HG03159 (cell line): ENCODE measurements at regions not wholly inside any gene's neighbourhood (a gene's known extent, or its start where the extent isn't known, plus 50 kb on each side); places are given as distances from the start of the nearest gene placed in this dataset.
A peak's percentile ranks its signal among the peaks of the same experiment; 100 is the strongest.
"Not testable (repeated sequence)": the region's sequence is repeated elsewhere in the genome, so short reads cannot be mapped to it uniquely, and the experiment has no call there.

ENCODE experiments used
- ATAC-seq: cut with Tn5 transposase; IDR thresholded peaks from one replicate; pipeline ENCODE4 v1.9.1; 2021; ENCODE audit warnings: mild to moderate bottlenecking, moderate library complexity; ENCODE audit not compliant: unreplicated experiment

- no peak for ATAC-seq
Measured at GRCh38 chr1:192904438-192904895, 95.6 kb downstream of the RGS2 start.

DNA sequence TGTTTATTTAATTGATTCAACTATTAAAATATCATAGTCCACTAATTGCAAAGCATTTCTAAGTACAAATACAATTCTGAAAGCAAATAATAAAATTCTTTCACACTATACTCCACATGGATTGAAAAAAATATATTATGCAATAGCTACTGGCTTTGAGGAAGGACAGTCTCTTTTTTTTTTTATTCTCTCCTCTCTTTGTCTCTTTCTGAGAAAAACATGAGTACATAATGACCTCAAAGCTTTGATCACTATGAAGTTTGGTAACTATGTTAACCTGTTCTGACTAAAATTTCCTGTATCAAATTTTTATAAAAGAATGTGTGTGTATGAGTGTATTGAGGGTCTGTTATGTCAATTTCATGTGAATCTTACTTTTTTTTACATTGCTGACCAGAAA, 96.2 kb downstream of the RGS2 start:
- no peak for ATAC-seq

DNA sequence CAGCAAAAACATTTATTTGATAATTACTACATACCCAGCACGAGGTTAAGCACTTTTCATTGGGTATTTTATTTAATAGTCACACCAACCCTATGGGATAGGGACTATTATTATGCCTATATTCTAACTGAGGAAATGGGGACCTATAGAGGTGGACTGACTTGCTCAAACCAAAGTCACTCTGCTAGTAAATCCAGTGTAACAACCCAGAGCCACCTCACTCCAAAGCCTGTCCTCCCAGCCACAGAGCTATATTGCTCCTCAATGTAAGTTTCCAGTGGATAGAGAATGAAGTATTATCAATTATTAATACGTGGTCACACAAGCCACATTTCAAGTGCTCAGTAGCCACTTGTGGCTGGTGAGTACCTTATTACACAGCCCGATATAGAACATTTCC, 97.5 kb downstream of the RGS2 start:
- ATAC-seq = no peak

DNA sequence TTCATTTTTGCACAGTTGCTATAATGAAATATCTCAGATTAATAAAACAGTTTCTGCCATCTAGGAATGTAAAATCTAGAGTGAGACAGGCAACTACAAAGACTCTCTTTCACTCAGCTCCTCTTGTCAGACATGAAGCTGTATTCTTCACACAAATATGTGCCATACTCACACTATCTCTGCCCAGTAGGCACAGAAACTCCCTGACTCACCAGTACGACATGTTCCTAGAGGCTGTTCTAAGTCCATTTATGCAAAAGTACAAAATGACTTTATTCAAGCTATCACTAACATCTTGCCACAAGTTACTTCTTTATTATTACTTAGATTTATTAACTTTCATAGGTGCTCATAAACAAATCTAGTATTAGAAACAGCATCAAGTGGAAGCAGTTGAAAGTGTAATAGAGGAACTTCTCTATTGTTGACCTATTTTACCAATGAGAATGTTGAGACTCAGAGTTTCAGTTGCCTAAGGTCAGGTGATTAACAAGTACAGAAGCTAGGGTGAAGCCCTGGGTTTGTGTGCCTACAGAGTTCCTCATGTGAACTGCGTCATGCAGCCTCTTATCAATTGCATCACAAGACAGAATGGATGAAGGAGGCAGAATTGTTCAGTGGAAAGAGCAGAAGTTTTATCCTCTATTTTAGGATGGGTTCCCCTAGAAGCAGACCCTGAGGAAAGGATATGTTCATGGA, 98.9 kb downstream of the RGS2 start:
- no peak for ATAC-seq

DNA sequence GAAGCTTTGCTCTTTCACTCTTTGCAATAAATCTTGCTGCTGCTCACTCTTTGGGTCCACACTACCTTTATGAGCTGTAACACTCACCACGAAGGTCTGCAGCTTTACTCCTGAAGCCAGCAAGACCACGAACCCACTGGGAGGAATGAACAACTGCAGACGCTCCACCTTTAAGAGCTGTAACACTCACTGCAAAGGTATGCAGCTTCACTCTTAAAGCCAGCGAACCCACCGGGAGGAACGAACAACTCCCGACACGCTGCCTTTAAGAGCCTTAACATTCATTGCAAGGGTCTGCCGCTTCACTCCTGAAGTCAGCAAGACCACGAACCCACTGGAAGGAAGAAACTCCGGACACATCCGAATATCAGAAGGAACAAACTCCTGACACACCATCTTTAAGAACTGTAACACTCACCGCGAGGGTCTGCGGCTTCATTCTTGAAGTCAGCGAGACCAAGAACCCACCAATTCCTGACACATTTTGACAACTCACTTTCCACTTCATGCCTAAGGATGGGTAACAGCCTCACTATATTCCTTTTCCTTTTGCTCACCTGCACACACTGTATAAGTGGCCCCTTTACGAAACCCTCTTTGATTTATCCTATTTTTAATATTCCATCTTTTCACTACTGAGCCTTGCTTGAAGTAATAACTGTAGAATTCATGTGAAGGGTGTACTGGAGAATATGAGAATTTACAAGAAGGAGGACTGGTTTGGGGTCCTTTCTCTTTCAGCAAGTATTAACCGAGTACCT, 103.2 kb downstream of the RGS2 start:
- not testable (repeated sequence) for ATAC-seq

DNA sequence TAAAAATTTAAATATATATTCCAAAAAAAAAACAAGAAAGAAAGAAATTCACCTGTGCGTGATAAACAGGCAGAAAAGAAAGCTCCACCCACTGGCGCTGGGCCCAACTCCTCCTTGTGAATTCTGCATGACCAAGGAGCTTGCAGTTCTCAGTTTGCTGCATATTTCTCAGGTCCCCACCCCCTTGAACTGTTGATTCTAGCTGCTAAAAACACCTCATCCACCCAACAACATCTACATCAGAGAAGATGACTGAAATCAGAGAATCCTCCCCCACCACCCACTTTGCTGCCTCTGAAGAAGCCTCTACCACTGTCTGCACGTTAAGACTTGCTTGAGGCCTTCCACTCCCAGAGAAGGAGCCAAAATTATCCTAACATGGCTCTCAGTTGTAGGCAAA, 104.8 kb downstream of the RGS2 start:
- ATAC-seq = no peak

DNA sequence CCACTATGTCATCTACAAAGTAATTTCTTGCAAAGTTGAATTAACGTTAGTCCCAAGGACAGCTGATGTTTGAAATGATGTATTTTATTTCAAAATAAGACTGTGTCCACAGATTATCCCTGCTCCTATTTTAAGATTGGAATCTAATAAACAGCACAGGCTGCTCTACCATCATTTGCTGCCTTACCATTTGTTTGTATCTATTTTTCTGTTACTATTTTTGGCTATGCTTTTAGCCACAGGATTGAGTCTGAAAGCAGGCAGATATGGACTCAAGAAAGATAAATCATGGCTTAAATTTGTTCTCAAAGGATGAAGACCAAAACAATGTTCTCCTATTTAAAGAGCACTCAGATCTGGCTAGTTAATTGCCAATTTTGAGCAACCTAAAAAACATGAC, 105.3 kb downstream of the RGS2 start:
- ATAC-seq = no peak

DNA sequence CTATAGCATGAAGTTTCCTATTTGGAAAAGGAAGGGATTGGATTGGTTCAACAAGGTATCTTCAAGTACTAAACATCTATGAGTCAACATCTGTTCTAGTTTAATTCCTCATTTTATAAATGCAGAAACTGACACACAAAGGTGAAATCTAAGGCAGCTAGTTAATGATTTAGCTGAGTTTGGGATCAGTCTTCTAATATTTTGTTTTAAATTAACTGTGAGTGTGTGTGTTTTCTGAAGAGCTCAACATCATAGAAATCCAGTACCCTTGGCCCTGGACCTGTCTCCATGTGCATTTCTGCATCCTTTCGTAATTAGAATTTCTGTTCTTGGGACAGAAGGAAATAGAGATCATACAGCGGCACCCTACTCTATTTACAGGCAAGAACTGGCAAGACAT, 105.9 kb downstream of the RGS2 start:
- no peak for ATAC-seq

DNA sequence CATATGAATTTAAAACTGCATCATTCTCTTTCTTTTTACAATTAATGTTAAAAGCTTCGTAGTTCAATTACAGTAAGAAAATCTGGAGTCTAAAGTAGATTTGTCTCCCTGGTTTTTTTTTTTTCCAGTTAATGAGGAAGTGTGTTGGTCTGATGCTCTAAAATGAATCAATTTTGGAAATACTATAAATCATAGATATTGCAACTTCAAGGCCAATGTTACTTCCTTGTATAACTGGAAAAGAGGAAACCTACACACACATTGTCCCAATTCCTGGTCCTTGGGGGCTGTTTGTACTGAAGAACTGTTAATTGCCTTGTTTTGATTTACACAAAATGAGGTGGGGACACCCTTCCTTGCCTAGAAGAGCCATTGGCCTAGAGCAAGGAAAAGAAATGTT, 107.2 kb downstream of the RGS2 start:
- ATAC-seq = no peak

DNA sequence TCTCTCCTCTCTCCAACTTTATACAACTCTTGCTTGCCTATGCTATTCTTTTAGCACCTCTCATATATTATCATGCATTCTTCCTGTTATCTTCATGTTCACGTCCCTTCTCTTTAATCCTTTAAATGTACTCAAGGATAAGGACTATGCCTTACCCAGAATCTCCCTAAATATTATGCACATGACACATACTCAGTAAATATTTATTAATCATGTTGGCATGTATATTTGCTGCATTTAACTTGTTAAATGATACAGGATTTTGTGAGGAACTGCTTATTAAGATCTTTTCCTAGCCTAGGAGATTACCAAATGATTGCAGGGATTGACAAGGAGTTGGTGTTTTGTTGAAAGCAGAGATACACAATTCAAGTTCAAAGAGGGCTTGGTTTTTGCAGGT, 109.4 kb downstream of the RGS2 start:
- ATAC-seq = no peak

- no peak for ATAC-seq
Measured at GRCh38 chr1:192920412-192920811, 111.6 kb downstream of the RGS2 start.

- ATAC-seq = no peak
Measured at GRCh38 chr1:192925609-192926008, 116.8 kb downstream of the RGS2 start.

GRCh38 chr1:192926736-192927135, 117.9 kb downstream of the RGS2 start:
- no peak for ATAC-seq

GRCh38 chr1:192927496-192927895, 118.7 kb downstream of the RGS2 start:
- ATAC-seq = no peak

DNA sequence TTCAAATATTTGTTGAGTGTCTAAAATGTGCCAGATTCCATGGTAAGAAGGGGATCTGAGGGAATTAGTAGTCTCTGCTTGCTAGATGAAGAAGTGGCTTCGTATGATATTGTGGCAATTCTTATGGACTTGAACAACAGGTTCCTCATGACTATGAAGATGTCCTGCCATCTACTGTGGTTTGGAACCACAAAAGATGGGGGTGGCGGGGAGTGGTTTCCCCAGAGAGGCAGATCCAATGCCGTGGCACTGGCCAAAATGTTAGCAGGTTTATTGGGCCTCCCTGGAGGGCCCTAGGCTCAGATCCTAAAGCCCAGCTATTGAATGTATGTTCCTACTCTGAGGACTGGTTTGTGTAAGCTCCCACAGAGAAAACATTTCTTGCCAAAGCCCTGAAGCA, 120.8 kb downstream of the RGS2 start:
- no peak for ATAC-seq

GRCh38 chr1:192933744-192934143, 124.9 kb downstream of the RGS2 start:
- no peak for ATAC-seq

- peak; percentile 48 for ATAC-seq
Measured at GRCh38 chr1:192936313-192937018, 122.7 kb downstream of the UCHL5 start.

- no peak for ATAC-seq
Measured at GRCh38 chr1:192937128-192937527, 122.0 kb downstream of the UCHL5 start.

- no peak for ATAC-seq
Measured at GRCh38 chr1:192939440-192939839, 119.7 kb downstream of the UCHL5 start.

DNA sequence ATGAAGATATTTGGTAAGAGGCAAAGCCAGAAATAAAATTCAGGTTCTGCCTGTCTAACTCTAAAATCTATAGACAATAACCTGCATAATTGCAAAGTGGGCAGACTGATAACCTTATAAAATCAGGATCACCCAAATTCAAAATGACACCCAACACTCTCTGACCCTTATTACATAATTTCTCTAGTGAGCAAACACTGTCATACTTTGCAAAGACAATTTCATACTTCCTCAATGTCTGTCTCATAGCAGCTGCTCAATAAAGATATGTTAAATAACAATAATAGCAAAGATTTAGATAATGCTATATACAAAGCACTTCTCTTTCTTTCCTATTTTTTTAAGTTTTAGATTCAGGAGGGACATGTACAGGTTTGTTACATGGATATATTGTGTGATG, 118.5 kb downstream of the UCHL5 start:
- no peak for ATAC-seq

- ATAC-seq = peak; percentile 67
Measured at GRCh38 chr1:192941722-192942411, 117.3 kb downstream of the UCHL5 start.
